ENCODE measurements at regions not wholly inside any gene's neighbourhood (a gene's known extent, or its start where the extent isn't known, plus 50 kb on each side); places are given as distances from the start of the nearest gene placed in this dataset.

DNA sequence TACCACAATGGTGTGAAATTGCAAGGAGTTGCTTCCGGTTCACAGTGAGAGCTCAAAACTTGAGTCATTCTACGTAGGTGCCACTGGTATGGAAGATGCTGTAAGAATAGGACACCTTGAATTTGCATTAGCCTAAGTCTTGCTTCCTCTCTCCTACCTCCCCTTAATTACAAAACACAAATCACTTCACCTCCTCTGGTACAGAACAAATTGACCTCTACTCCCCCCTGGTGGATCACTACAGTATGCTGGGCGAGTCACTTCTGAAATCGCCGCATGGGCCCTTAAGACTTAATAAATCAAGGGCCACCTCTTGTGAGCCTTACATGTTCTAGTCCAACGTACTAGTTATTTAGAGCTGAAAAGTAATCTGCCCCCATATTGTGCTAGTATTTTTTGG lies 145.3 kb upstream of the SMARCA2 start:
- TF ChIP-seq EZH2 (IDR thresholded peaks at IDR 0.05) (no peak), POLR2AphosphoS5 (IDR thresholded peaks at IDR 0.05; ENCODE audit: borderline replicate concordance, low read depth, low read length) (no peak)
